ENCODE measurements at regions not wholly inside any gene's neighbourhood (a gene's known extent, or its start where the extent isn't known, plus 50 kb on each side); places are given as distances from the start of the nearest gene placed in this dataset.
"Not testable (repeated sequence)": the region's sequence is repeated elsewhere in the genome, so short reads cannot be mapped to it uniquely, and the experiment has no call there.

- H3K36me3 ChIP-seq: no peaks in the 10 kb centered on the region
- H3K27me3 ChIP-seq (replicated peaks; ENCODE audit: insufficient read depth): no peaks in the 10 kb centered on the region
- no peak for TF ChIP-seq CTCF (IDR thresholded peaks at IDR 0.05)
- no peak overlapping the region for H3K4me3 ChIP-seq
- DNase-seq (ENCODE audit: low spot score) (no peak), ATAC-seq (ENCODE audit: insufficient number of reproducible peaks, low FRiP score, low read depth) (no peak)
- H3K9me3 ChIP-seq: no peaks in the 10 kb centered on the region
- H3K27ac ChIP-seq: no peak overlapping the region
- no peaks in the 10 kb centered on the region for H3K4me1 ChIP-seq (ENCODE audit: control insufficient read depth in 1 of 2, low read depth in 2 of 2)
These were observed 135.2 kb upstream of the IRX1 start for GRCh38 chr5:3460416-3460815.

DNA sequence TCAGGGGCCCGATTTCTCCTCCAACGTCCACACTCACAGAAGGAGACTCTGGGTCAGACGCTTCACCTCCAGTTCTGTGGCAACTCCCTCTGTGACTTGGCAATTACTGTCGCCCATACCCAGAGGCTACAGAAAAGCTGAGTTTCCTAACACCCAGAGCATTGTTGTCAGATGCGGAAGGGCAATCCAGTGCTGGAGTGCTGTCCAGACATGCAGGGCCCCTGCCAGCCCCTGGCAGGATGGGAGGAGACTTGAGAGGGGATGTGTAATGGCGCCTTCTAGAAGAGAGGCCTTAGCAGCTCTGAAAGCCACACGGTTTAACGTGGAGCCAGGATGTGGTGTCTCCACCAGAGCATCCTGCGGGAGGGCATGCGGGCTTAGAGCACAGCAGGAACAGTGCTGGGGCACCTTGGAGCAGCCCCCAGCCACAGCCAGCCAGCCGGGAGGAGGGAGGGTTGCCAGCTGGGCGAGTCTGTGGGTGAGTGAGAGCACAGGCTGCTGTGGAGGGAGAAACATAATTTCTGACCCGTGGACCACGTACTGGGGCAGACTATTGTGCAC lies 139.4 kb upstream of the IRX1 start:
- Histone ChIP-seq H3K27me3 (replicated peaks; ENCODE audit: insufficient read depth) (no peaks in the 10 kb centered on the region), H3K4me1 (ENCODE audit: control insufficient read depth in 1 of 2, low read depth in 2 of 2) (no peaks in the 10 kb centered on the region), H3K9me3 (no peaks in the 10 kb centered on the region), H3K36me3 (no peaks in the 10 kb centered on the region), H3K27ac (no peak overlapping the region), H3K4me3 (no peak overlapping the region)
- no peak for ATAC-seq (ENCODE audit: insufficient number of reproducible peaks, low FRiP score, low read depth)
- no peak for DNase-seq (ENCODE audit: low spot score)
- no peak for TF ChIP-seq CTCF (IDR thresholded peaks at IDR 0.05)

GRCh38 chr5:3454028-3454427 lies 141.6 kb upstream of the IRX1 start:
- H3K4me3 ChIP-seq; H3K4me1 ChIP-seq (ENCODE audit: control insufficient read depth in 1 of 2, low read depth in 2 of 2); H3K36me3 ChIP-seq; H3K27me3 ChIP-seq (replicated peaks; ENCODE audit: insufficient read depth); ATAC-seq (ENCODE audit: insufficient number of reproducible peaks, low FRiP score, low read depth); DNase-seq (ENCODE audit: low spot score); H3K9me3 ChIP-seq; H3K27ac ChIP-seq: not testable (repeated sequence)

DNA sequence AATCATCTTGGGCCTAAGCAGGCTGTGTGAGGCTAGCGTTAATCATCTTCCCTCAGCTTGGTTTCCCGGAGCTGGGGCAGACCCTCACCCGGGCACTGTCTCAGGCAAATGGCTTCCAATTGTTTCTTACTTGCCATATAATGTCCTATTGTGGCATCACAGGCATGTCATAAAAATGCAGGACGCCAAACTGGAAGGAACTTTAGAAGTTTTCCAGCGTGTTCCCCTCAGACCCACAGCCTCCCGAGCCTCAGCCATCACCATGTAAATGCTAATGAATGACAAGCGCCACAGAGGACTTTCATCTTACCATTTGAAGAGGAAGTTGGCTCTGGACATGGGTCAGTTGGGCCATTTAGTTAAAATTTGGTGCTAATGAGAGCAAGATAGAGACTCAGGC lies 143.0 kb upstream of the IRX1 start:
- no peak for ATAC-seq (ENCODE audit: insufficient number of reproducible peaks, low FRiP score, low read depth)
- H3K36me3 ChIP-seq: no peaks in the 10 kb centered on the region
- no peak for DNase-seq (ENCODE audit: low spot score)
- no peak overlapping the region for H3K27ac ChIP-seq
- no peaks in the 10 kb centered on the region for H3K4me1 ChIP-seq (ENCODE audit: control insufficient read depth in 1 of 2, low read depth in 2 of 2)
- H3K4me3 ChIP-seq: no peak overlapping the region
- no peaks in the 10 kb centered on the region for H3K9me3 ChIP-seq
- TF ChIP-seq CTCF (IDR thresholded peaks at IDR 0.05): no peak
- no peaks in the 10 kb centered on the region for H3K27me3 ChIP-seq (replicated peaks; ENCODE audit: insufficient read depth)

DNA sequence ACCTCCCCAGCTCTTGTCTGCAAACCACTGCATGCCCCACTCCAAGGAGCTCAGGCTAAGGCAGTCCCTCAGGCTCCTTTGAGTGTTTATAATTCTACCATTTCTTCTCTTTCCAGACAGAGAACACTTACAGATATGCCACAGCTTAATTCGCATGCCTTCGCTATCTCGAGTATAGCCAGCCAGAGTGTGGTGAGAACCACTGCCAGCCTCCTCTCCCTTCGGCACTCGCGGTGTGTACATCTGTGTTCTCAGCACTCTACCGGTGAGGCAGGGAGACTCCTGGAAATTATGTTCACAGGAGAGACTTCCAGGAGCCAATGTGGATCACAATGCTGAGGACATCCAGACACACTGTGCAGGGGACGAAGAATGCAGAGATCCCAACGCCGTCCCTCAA lies 143.7 kb upstream of the IRX1 start:
- DNase-seq (ENCODE audit: low spot score) (no peak), ATAC-seq (ENCODE audit: insufficient number of reproducible peaks, low FRiP score, low read depth) (no peak)
- H3K9me3 ChIP-seq: no peaks in the 10 kb centered on the region
- H3K4me1 ChIP-seq (ENCODE audit: control insufficient read depth in 1 of 2, low read depth in 2 of 2): no peaks in the 10 kb centered on the region
- H3K36me3 ChIP-seq: no peaks in the 10 kb centered on the region
- no peaks in the 10 kb centered on the region for H3K27me3 ChIP-seq (replicated peaks; ENCODE audit: insufficient read depth)
- no peak overlapping the region for H3K27ac ChIP-seq
- no peak for TF ChIP-seq CTCF (IDR thresholded peaks at IDR 0.05)
- no peak overlapping the region for H3K4me3 ChIP-seq

GRCh38 chr5:3449481-3449880 lies 146.2 kb upstream of the IRX1 start:
- H3K27me3 ChIP-seq (replicated peaks; ENCODE audit: insufficient read depth): no peaks in the 10 kb centered on the region
- DNase-seq (ENCODE audit: low spot score): no peak
- no peaks in the 10 kb centered on the region for H3K9me3 ChIP-seq
- no peak overlapping the region for H3K4me3 ChIP-seq
- no peak overlapping the region for H3K27ac ChIP-seq
- H3K4me1 ChIP-seq (ENCODE audit: control insufficient read depth in 1 of 2, low read depth in 2 of 2): no peaks in the 10 kb centered on the region
- ATAC-seq (ENCODE audit: insufficient number of reproducible peaks, low FRiP score, low read depth): no peak
- TF ChIP-seq CTCF (IDR thresholded peaks at IDR 0.05): no peak
- H3K36me3 ChIP-seq: no peaks in the 10 kb centered on the region
